GM18519 (cell line): ENCODE measurements at regions not wholly inside any gene's neighbourhood (a gene's known extent, or its start where the extent isn't known, plus 50 kb on each side); places are given as distances from the start of the nearest gene placed in this dataset.
"Not testable (repeated sequence)": the region's sequence is repeated elsewhere in the genome, so short reads cannot be mapped to it uniquely, and the experiment has no call there.

Experiments
- ATAC-seq: cut with Tn5 transposase; IDR thresholded peaks from one replicate; pipeline ENCODE4 v1.9.1; 2021; ENCODE audit warnings: mild to moderate bottlenecking, moderate library complexity; ENCODE audit not compliant: unreplicated experiment, low FRiP score

- no peak for ATAC-seq
Observed at GRCh38 chr17:33922971-33923370, 332.1 kb upstream of the CCL2 start.

DNA sequence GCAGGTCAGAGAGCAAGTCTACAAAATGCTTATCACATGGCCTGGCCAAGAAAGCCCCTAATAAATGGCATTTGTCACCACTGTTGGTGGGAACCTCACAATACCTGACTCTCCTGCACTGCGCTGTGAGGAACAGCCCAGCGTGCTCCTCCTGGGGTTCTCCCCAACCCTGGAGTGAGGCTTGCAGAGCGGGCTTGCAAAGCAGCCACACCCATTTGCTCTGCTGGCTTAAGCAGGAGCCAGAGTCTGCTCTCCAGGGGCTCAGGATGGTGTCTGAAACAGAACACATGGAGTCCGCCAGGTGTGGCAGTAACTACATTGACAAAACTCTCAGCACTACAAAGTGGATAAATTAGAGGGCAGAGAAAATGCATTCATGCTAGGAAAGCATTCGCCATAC lies 331.0 kb upstream of the CCL2 start:
- ATAC-seq = no peak

DNA sequence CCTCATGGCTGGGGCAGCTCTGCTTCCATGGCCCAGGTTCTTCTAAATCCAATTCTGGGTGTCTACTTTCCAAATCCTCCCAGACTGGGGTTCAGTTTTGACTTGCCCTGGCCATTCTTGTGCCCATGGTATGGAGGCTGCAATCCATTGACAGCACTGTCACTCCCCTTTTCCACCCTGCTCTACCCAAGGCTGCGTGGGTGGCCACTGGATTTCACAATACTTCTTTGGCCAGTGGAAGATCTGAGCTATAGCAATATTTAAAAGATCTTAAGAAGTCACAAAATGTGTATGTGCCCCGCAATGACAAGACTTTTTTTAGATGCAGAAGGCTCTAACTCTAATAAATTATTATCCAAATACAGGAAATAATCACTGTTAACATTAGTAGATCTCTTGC lies 329.4 kb upstream of the CCL2 start:
- no peak for ATAC-seq

DNA sequence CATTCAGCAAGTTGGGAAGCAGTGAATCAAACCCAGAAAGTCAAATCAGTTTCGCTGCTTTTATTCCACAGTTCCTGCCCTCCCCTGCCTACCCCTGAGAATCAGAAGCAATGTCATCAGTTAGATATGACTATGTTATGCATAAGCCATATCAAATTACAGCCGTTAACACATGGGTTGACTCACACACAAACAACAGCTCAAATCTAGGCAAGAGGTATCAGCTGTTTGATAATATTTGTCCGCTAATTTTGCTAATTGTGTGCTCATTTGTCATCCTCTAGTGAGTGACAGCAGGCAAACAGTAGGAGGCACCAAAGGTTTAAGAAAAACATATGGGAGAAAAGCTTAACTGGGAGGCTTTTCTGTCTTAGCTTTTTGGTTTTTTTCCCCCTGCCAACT lies 327.4 kb upstream of the CCL2 start:
- no peak for ATAC-seq

GRCh38 chr17:33929181-33929724 lies 325.8 kb upstream of the CCL2 start:
- ATAC-seq = no peak

DNA sequence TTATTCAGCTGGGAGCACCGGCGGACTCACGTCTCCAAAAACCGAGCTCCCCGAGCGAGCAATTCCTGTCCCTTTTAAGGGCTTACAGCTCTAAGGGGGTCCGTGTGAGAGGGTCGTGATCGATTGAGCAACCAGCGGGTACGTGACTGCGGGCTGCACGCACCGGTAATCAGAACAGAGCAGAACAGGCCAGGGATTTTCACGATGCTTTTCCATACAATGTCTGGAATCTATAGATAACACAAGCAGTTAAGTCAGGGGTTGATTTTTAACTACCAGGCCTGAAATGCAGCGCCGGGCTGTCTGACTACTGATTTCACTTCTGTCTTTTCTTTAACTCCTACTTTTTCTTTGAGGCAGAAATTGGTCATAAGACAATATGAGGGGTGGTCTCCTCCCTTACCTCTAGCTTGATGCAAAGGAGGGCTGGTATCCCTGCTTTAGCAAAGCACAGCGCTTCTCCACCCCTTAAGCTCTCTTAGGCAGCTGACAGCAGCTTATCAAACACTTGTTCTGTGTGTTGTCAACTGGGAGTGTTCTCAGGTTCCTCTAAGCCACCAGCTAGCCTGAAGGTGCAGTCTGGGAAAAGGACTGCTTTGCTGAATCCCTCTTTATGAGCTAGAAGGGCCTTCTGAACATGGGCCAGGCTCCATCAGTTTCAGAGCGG lies 323.8 kb upstream of the CCL2 start:
- ATAC-seq = not testable (repeated sequence)

DNA sequence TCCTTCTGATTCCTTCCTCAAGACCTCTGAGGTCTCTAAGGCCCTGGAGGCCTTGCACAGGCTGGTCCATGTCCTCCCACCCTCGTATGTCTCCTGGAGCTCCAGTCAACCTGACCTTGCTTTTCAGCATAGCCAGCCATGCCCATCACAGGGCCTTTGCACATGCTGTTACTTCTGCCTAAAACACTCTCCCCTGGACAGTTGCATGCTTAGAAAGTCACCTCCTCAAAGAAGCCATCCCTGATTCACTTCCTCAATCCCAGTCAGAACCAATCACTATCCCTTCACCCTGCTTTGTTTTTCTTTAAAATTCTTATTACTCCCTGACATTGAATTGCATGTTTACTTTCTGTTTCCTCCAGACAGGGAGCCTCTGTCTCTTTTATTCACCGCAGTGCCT lies 322.1 kb upstream of the CCL2 start:
- ATAC-seq = no peak

- no peak for ATAC-seq
Observed at GRCh38 chr17:33933576-33933975, 321.5 kb upstream of the CCL2 start.

DNA sequence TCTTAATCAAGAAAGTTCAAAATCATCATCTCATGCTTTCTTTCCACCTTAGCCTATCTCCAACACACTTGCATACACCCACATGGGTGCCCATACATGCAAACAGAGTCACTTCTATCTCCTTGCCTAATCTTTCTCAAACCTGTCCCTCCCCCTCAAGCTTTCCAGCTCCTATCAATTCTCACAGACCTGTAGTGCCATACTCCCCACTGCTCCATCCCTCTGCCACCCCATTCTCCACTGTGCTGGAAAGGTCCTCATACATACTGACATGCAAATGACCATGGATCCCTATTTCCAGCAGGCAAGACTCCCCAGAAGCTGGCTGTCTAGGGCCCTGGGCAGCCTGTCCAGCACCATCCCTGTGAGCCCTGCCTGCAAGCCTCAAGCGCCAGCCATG lies 320.4 kb upstream of the CCL2 start:
- no peak for ATAC-seq

GRCh38 chr17:33935822-33936221 lies 319.3 kb upstream of the CCL2 start:
- ATAC-seq = no peak

GRCh38 chr17:33936764-33937163 lies 318.3 kb upstream of the CCL2 start:
- no peak for ATAC-seq

DNA sequence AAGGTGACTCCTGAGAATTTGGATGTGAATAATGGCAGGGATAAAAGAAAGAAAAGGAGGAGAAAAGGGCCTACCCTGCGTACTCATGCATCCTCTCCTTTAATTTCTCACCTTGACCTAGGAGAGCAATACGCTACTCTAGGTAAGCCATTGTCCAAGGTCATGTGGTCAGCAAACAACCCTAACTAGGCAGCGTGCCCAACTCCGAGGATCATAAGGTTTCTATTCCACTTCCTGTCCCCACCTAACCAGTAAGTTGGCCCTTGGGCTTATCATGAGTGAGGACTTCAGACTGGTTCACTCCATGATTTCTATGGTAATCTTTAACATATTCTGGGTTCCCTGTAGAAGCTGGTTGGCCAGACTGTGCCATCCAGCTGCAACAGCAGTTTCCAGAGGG lies 315.1 kb upstream of the CCL2 start:
- ATAC-seq = no peak

DNA sequence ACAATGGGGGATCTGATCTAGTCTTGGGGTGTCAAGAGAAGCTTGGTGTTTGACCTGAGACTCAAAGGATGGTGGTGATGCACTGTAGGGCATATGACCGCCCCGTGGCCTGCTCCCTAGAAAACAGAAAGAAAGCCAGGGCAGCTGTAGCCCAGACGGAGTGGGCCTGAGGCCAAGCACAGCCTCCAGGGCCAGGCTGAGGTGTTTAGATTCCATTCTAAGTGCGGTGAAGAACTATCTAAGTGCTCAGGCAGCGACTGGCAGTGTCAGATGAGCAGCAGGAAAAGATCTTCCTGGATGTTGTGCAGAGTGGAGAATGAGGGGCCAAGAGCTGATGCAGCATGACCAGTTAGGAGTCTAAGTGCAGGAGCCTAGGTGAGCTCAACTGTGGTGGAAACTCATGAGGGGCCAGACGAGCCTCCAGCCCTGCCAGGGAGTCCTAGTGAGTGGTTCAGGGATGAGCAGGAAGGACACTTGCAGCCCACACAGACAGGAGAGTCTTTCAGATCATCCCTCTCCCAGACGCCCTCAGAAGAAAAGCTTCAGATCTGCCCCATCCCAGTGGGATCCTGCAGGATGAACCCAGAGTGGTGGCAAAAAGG lies 314.2 kb upstream of the CCL2 start:
- no peak for ATAC-seq

DNA sequence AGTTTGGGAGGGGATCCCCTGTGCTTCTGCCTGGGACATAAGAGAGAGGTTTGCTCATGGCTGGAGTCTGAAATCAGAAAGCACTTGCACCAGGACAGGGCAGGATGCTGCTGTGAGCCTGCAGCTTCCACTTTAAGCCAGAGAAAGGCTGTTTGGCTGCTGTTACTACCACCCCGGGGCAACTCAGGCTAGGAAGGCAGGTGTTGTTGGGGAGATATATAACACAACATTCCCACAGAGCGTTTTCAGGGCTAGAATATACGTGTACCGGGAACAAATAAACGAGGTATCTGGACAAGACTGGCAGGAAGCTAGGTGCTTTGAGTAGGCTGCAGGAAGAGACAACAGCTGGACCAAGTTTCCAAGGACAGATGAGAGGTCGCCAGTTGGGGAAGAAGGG lies 313.3 kb upstream of the CCL2 start:
- ATAC-seq = no peak

- no peak for ATAC-seq
Observed at GRCh38 chr17:33942414-33942813, 312.7 kb upstream of the CCL2 start.

DNA sequence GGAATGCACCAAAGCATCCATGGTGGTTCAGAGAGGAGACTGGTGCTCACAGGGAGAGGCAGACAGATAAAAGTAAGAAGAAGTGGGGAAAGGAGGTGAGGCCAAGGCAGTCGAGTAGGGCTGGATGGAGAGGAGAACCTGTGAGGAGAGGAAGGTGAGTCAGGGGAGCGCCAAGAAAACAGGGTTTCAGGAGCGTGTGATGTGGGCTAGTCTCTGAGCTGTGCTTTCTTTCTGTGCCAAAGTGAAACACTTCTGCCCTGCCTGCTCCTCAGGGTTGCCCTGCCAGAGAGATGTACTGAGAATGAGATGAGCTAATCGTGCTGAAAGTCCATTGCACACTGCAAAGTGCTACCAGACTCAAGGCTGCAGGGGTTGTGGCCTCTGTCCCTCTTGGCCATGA lies 310.7 kb upstream of the CCL2 start:
- ATAC-seq = no peak

DNA sequence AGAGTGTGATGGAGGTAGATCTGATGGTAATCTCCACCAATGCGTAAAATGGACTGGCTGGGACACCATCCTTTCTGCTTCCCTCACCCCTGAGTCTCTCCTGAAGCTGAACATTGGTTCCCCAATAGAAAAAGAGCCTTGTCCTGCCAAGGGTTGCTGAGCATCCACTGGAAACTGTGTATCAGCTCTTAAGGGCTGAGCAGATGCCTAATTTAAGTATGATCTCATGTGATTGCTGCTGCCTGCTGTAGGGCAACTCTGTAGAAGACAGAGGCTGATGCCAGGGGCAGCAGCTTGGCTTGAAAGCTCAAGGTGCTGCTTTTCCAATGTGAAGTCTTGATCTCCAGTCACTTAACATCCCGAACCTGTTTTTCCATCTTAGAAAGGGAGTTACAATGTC lies 310.3 kb upstream of the CCL2 start:
- no peak for ATAC-seq

- no peak for ATAC-seq
Observed at GRCh38 chr17:33945646-33946546, 309.2 kb upstream of the CCL2 start.

- no peak for ATAC-seq
Observed at GRCh38 chr17:33947762-33948161, 307.3 kb upstream of the CCL2 start.

- no peak for ATAC-seq
Observed at GRCh38 chr17:33948309-33948708, 306.8 kb upstream of the CCL2 start.

- no peak for ATAC-seq
Observed at GRCh38 chr17:33949100-33949499, 306.0 kb upstream of the CCL2 start.
